A673 (cell line): ENCODE measurements at regions not wholly inside any gene's neighbourhood (a gene's known extent, or its start where the extent isn't known, plus 50 kb on each side); places are given as distances from the start of the nearest gene placed in this dataset.

Source experiments
- EZH2 ChIP-seq: fragments of 200-600 bp; sonication (generic); IDR thresholded peaks from 2 replicates; pipeline ENCODE4 v1.6.1; 2017; ENCODE audit warnings: borderline replicate concordance, low read depth, mild to moderate bottlenecking, mixed read lengths, antibody characterized with exemption, low read length; ENCODE audit not compliant: poor library complexity, severe bottlenecking
- TF ChIP-seq, protein P1 (sequence below): fragments of 300-800, 200-600 bp; sonication (generic); conservative IDR thresholded peaks from 2 replicates; pipeline ENCODE4 v1.5.1; 2017; ENCODE audit warnings: low read depth, mild to moderate bottlenecking, antibody characterized with exemption, low read length, moderate library complexity, mixed read lengths

GRCh38 chr3:117303443-117303842 lies 593.9 kb downstream of the TUSC7 start:
- TF ChIP-seq EZH2, result no peak
- TF ChIP-seq, protein P1, sequence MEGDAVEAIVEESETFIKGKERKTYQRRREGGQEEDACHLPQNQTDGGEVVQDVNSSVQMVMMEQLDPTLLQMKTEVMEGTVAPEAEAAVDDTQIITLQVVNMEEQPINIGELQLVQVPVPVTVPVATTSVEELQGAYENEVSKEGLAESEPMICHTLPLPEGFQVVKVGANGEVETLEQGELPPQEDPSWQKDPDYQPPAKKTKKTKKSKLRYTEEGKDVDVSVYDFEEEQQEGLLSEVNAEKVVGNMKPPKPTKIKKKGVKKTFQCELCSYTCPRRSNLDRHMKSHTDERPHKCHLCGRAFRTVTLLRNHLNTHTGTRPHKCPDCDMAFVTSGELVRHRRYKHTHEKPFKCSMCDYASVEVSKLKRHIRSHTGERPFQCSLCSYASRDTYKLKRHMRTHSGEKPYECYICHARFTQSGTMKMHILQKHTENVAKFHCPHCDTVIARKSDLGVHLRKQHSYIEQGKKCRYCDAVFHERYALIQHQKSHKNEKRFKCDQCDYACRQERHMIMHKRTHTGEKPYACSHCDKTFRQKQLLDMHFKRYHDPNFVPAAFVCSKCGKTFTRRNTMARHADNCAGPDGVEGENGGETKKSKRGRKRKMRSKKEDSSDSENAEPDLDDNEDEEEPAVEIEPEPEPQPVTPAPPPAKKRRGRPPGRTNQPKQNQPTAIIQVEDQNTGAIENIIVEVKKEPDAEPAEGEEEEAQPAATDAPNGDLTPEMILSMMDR, result no peak
